ENCODE measurements at regions not wholly inside any gene's neighbourhood (a gene's known extent, or its start where the extent isn't known, plus 50 kb on each side); places are given as distances from the start of the nearest gene placed in this dataset.

- Histone ChIP-seq H4K20me1 (ENCODE audit: insufficient read depth) (no peaks in the 10 kb centered on the region), H3K9ac (ENCODE audit: low read length) (no peak overlapping the region), H3K79me2 (ENCODE audit: insufficient read depth, low read length) (no peaks in the 10 kb centered on the region), H2AFZ (ENCODE audit: low read depth, low read length, poor library complexity, severe bottlenecking) (no peak overlapping the region), H3K27me3 (ENCODE audit: insufficient read depth, low read length) (no peaks in the 10 kb centered on the region), H3K36me3 (ENCODE audit: control insufficient read depth in 1 of 2, insufficient read depth in 2 of 2, low read length in 2 of 2) (no peaks in the 10 kb centered on the region), H3K27ac (ENCODE audit: low read depth, low read length) (no peak overlapping the region), H3K9me3 (ENCODE audit: control insufficient read depth in 1 of 2, insufficient read depth in 1 of 2, low read depth in 1 of 2, low read length in 2 of 2) (no peaks in the 10 kb centered on the region), H3K4me2 (ENCODE audit: low read length) (no peak overlapping the region), H3K4me1 (ENCODE audit: control insufficient read depth in 1 of 2, insufficient read depth in 2 of 2, low read length in 2 of 2) (no peaks in the 10 kb centered on the region), H3K9me2 (ENCODE audit: insufficient read depth) (no peaks in the 10 kb centered on the region), H3K4me3 (replicated peaks in 1 of 2; ENCODE audit: low read depth in 1 of 2, low read length in 2 of 2) (no peak overlapping the region)
- ChIA-PET POLR2A (no interaction called here), CTCF (no interaction called here), RAD21 (ENCODE audit: low non-redundant PET in 1 of 2, low total read pairs in 2 of 2, uncharacterized antibody in 2 of 2, unreplicated experiment in 2 of 2) (no interaction called here)
- DNase-seq (ENCODE audit: low read depth, low spot score) (no peak), ATAC-seq (no peak)
- BruUV-seq (replicated peaks): no TSS peak
- TF ChIP-seq FOSL1 (IDR thresholded peaks at IDR 0.05; ENCODE audit: low read depth): no peak
- no peak for TF ChIP-seq ELF1 (IDR thresholded peaks at IDR 0.05; ENCODE audit: borderline replicate concordance, low read depth)
- TF ChIP-seq ATF3 (IDR thresholded peaks at IDR 0.05): no peak
- intact Hi-C loops (cut with micrococcal nuclease): no loop called here
Measured at GRCh38 chr7:112615701-112616100, 134.9 kb downstream of the LSMEM1 start.

- DNase-seq (ENCODE audit: low read depth, low spot score) (no peak), ATAC-seq (no peak)
- Histone ChIP-seq H3K4me3 (replicated peaks in 1 of 2; ENCODE audit: low read depth in 1 of 2, low read length in 2 of 2) (no peak overlapping the region), H2AFZ (ENCODE audit: low read depth, low read length, poor library complexity, severe bottlenecking) (no peak overlapping the region), H4K20me1 (ENCODE audit: insufficient read depth) (no peaks in the 10 kb centered on the region), H3K79me2 (ENCODE audit: insufficient read depth, low read length) (no peaks in the 10 kb centered on the region), H3K4me2 (ENCODE audit: low read length) (no peak overlapping the region), H3K9me2 (ENCODE audit: insufficient read depth) (no peaks in the 10 kb centered on the region), H3K27me3 (ENCODE audit: insufficient read depth, low read length) (no peaks in the 10 kb centered on the region), H3K27ac (ENCODE audit: low read depth, low read length) (no peak overlapping the region), H3K4me1 (ENCODE audit: control insufficient read depth in 1 of 2, insufficient read depth in 2 of 2, low read length in 2 of 2) (no peaks in the 10 kb centered on the region), H3K36me3 (ENCODE audit: control insufficient read depth in 1 of 2, insufficient read depth in 2 of 2, low read length in 2 of 2) (no peaks in the 10 kb centered on the region), H3K9me3 (ENCODE audit: control insufficient read depth in 1 of 2, insufficient read depth in 1 of 2, low read depth in 1 of 2, low read length in 2 of 2) (no peaks in the 10 kb centered on the region), H3K9ac (ENCODE audit: low read length) (no peak overlapping the region)
- ChIA-PET CTCF (no interaction called here), POLR2A (no interaction called here), RAD21 (ENCODE audit: low non-redundant PET in 1 of 2, low total read pairs in 2 of 2, uncharacterized antibody in 2 of 2, unreplicated experiment in 2 of 2) (no interaction called here)
- intact Hi-C loops (cut with micrococcal nuclease): no loop called here
- no TSS peak for BruUV-seq (replicated peaks)
- TF ChIP-seq POLR2A (IDR thresholded peaks at IDR 0.05; ENCODE audit: borderline replicate concordance, extremely low read depth, insufficient read depth, insufficient read length) (no peak), YY1 (IDR thresholded peaks at IDR 0.05; ENCODE audit: extremely low read depth, insufficient replicate concordance, low read depth, low read length) (no peak), EGR1 (IDR thresholded peaks at IDR 0.05; ENCODE audit: low read depth) (no peak), ZFX (IDR thresholded peaks at IDR 0.05) (no peak), POLR2AphosphoS5 (IDR thresholded peaks at IDR 0.05; ENCODE audit: low read depth, low read length) (no peak), SIN3A (IDR thresholded peaks at IDR 0.05; ENCODE audit: low read depth) (no peak), CTCF (IDR thresholded peaks at IDR 0.05 in 2 of 3, conservative IDR thresholded peaks at IDR 0.05 in 1 of 3; ENCODE audit: borderline replicate concordance in 1 of 3, insufficient read depth in 1 of 3, low read depth in 2 of 3, low read length in 2 of 3) (no peak), CEBPB (IDR thresholded peaks at IDR 0.05; ENCODE audit: low read depth) (no peak), JUND (IDR thresholded peaks at IDR 0.05) (no peak), CBX3 (IDR thresholded peaks at IDR 0.05; ENCODE audit: low read depth) (no peak), SP1 (IDR thresholded peaks at IDR 0.05; ENCODE audit: low read depth) (no peak), ELF1 (IDR thresholded peaks at IDR 0.05; ENCODE audit: borderline replicate concordance, low read depth) (no peak), RAD21 (IDR thresholded peaks at IDR 0.05; ENCODE audit: low read depth) (no peak), MAX (IDR thresholded peaks at IDR 0.05) (no peak), ATF3 (IDR thresholded peaks at IDR 0.05) (no peak), ZNF274 (IDR thresholded peaks at IDR 0.05; ENCODE audit: low read depth, low read length) (no peak), EZH2phosphoT487 (IDR thresholded peaks at IDR 0.05; ENCODE audit: borderline replicate concordance) (no peak)
Measured at GRCh38 chr7:112616295-112616694, 135.5 kb downstream of the LSMEM1 start.
